ENCODE measurements at regions not wholly inside any gene's neighbourhood (a gene's known extent, or its start where the extent isn't known, plus 50 kb on each side); places are given as distances from the start of the nearest gene placed in this dataset.
"Not testable (repeated sequence)": the region's sequence is repeated elsewhere in the genome, so short reads cannot be mapped to it uniquely, and the experiment has no call there.

DNA sequence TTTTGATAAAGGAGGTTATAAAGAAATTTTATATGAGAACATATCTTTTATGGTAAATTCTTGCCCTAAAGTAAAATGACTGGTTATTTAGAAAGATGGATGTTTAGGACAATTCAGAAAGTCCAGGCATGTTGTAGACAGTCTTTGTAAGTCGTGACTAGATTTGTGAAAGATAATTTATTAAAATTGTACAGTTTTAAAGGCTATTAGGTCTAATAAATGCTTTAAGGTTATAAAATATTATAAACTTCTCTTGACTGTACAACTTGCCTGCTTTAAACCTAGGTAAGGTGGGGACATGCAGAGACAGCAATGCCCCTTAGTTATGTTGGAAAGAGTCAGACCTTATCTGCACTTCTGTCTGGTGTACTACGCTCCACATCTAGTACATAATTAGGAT, 933.5 kb downstream of the SI start:
- no peak for DNase-seq (ENCODE audit: low read depth)
- in situ Hi-C loops (cut with HindIII; ENCODE audit: low pct_unique_long_range_greater_than_20kb, low sequenced_read_pairs): no loop called here

DNA sequence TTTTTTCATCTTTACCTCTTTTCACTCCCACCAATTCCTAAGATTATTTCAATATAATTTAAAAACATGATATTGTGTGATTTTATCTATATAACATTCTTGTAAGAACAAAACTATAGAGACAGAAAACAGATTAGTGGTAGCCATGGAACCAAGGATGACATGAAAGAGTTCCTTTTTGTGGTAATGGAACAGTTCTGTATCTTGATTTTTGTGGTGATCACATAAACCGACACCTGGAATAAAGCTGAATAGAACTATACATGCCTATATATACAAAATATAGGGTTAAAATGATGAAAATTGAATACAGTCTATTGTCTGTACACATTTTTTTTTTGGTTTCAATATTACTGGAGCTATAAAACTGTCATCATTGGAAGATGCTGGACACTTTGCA, 945.4 kb downstream of the SI start:
- in situ Hi-C loops (cut with HindIII; ENCODE audit: low pct_unique_long_range_greater_than_20kb, low sequenced_read_pairs): no loop called here
- DNase-seq (ENCODE audit: low read depth): no peak

GRCh38 chr3:164113371-164114332, 964.6 kb downstream of the SI start:
- DNase-seq (ENCODE audit: low read depth): no peak
- in situ Hi-C loops (cut with HindIII; ENCODE audit: low pct_unique_long_range_greater_than_20kb, low sequenced_read_pairs): no loop called here

DNA sequence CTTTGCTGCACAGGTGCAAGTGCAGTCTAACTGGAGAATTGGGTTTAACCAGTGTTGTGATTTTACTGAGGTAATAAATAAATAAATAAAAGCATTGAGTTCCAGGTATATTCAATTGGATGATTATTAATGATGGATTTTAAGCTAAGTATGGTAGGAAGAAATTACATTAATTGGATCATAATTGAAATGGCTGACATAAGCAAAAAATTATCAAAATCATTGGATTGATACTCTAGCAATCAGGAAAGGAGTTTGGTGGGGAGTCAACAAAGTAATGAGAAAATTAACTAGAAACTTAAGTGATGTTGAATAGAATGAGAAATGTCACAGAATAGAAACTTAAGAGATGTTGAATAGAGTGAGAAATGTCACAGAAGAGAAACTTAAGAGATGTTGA, 981.9 kb downstream of the SI start:
- no peak for DNase-seq (ENCODE audit: low read depth)
- in situ Hi-C loops (cut with HindIII; ENCODE audit: low pct_unique_long_range_greater_than_20kb, low sequenced_read_pairs): no loop called here

DNA sequence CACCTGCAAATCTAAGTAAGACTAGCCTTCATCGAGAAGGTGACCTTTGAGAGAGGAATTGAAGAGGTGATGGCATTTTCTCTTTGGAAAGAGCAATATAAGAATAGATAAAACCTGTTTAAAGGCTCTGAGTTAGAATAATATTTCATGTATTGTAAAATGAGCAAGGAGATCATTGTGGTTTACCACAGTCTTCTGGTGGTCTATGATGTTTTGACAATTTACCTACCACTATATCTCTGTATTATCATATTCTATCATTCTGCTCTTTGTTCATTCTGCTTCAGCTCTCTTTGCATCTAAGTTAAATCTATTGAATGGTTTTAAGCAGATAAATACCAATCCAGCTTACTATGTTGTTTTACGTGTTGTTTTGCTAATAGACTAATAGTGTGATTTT, 982.3 kb downstream of the SI start:
- in situ Hi-C loops (cut with HindIII; ENCODE audit: low pct_unique_long_range_greater_than_20kb, low sequenced_read_pairs): no loop called here
- DNase-seq (ENCODE audit: low read depth): no peak

GRCh38 chr3:164095279-164095678, 983.0 kb downstream of the SI start:
- in situ Hi-C loops (cut with HindIII; ENCODE audit: low pct_unique_long_range_greater_than_20kb, low sequenced_read_pairs): no loop called here
- DNase-seq (ENCODE audit: low read depth): no peak

- in situ Hi-C loops (cut with HindIII; ENCODE audit: low pct_unique_long_range_greater_than_20kb, low sequenced_read_pairs): no loop called here
Observed at GRCh38 chr3:164094546-164094945, 983.8 kb downstream of the SI start.

DNA sequence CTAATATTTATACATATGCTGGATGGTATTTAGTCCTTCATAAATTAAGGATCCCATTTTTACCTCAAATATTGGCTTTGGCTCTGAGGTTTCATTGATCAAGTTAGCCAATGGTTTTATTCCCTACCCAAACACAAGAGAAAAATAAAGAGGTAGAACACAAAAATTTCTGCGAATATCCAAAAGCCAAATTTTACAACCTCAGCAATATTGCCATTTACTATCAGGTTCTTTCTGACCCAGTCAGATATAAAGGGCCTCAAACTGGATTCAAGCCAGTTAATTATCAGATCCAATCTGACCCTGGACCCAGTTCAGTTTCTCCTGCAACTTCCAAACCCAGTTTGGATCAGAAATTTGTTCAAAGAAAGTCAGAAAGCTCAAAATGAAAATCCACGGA, 998.1 kb downstream of the SI start:
- in situ Hi-C loops (cut with HindIII; ENCODE audit: low pct_unique_long_range_greater_than_20kb, low sequenced_read_pairs): no loop called here

More at GRCh38 chr3:164094546-164094945, 983.8 kb downstream of the SI start:
- DNase-seq (ENCODE audit: low read depth): no peak

GRCh38 chr3:164064298-164064697, 1014.0 kb downstream of the SI start:
- no peak for DNase-seq (ENCODE audit: low read depth)
- in situ Hi-C loops (cut with HindIII; ENCODE audit: low pct_unique_long_range_greater_than_20kb, low sequenced_read_pairs): no loop called here

More for the DNA sequence above, 998.1 kb downstream of the SI start:
- no peak for DNase-seq (ENCODE audit: low read depth)

DNA sequence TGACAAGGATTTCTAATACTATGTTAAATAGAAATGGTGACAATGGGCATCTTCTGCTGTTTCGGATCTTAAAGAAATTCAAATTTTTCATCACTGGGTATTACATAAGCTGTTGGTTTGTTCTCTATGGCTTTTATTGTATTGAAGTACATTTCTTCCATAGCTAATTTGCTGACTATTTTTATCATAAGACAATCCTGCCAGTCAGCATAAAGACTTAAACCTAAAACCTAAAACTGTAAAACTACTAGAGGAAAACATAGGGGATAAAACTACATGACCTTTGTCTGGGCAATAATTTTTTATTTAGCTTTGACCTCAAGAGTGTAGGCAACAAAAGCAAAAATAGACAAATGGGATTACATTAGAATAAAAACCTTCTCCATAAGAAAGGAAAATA, 1017.4 kb downstream of the SI start:
- DNase-seq (ENCODE audit: low read depth): no peak
- in situ Hi-C loops (cut with HindIII; ENCODE audit: low pct_unique_long_range_greater_than_20kb, low sequenced_read_pairs): no loop called here

DNA sequence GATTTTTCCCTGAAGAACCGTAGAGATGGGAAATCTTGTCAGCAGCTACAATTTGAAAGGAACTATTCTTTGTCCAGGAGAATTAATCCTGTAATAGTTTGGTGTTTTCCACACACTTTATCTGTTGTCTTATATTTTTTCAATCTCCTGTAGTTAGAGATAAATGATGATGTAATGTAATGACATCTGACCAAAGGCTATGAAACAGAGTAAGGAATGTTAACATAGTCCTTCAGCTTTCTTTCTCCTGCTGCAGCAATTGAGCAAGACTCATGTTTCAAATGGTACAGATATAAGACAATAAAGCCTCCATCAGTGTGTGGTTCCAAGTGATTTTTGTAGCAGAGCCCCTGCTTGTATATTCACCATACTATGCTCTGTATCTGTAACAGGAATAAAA, 1028.4 kb downstream of the SI start:
- in situ Hi-C loops (cut with HindIII; ENCODE audit: low pct_unique_long_range_greater_than_20kb, low sequenced_read_pairs): no loop called here
- no peak for DNase-seq (ENCODE audit: low read depth)

GRCh38 chr3:164048451-164048850, 1029.8 kb downstream of the SI start:
- no peak for DNase-seq (ENCODE audit: low read depth)
- in situ Hi-C loops (cut with HindIII; ENCODE audit: low pct_unique_long_range_greater_than_20kb, low sequenced_read_pairs): no loop called here

DNA sequence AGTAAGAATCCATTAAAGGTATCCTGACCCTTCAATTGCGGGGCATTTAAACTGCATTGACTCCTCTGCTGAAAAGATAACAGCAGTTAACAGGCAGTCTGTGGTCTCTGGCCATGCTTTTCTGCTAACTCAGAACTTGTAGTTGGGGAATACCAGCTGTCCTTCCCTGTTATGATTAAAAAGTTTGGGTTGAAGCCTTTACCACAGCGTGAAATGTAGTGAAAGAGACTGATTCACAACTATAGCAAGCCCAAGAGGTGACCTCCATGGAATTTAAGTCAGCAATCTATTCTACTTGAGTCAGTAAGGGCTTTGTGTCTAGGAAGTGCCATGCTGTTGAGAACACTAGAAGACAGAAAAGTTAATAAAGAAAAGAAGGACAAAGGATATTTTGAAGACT, 1037.3 kb downstream of the SI start:
- no peak for DNase-seq (ENCODE audit: low read depth)
- in situ Hi-C loops (cut with HindIII; ENCODE audit: low pct_unique_long_range_greater_than_20kb, low sequenced_read_pairs): no loop called here

- in situ Hi-C loops (cut with HindIII; ENCODE audit: low pct_unique_long_range_greater_than_20kb, low sequenced_read_pairs): no loop called here
Observed at GRCh38 chr3:164030194-164030593, 1048.1 kb downstream of the SI start.

DNA sequence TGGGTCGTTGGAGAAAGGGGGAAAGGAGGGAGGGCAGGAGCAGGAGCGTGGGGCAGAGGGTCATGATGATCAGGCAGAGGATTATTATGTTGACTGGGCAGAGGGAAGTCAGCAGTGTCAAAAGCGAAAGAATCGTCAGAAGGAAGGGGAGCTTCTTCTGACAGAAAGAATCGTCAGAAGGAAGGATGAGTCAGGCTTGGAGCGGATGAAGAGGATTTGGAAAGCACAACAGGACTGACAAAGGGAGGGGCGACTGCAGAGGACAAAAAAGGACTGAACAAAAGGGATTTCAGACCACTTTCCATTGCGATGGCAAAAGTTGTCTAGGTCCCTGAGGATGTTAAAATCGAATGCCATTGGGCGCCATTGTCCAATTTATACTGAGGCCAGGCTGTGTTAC, 1053.5 kb downstream of the SI start:
- in situ Hi-C loops (cut with HindIII; ENCODE audit: low pct_unique_long_range_greater_than_20kb, low sequenced_read_pairs): no loop called here
- DNase-seq (ENCODE audit: low read depth): no peak

More at GRCh38 chr3:164030194-164030593, 1048.1 kb downstream of the SI start:
- DNase-seq (ENCODE audit: low read depth): no peak

GRCh38 chr3:164023480-164023879, 1054.8 kb downstream of the SI start:
- in situ Hi-C loops (cut with HindIII; ENCODE audit: low pct_unique_long_range_greater_than_20kb, low sequenced_read_pairs): no loop called here
- no peak for DNase-seq (ENCODE audit: low read depth)

DNA sequence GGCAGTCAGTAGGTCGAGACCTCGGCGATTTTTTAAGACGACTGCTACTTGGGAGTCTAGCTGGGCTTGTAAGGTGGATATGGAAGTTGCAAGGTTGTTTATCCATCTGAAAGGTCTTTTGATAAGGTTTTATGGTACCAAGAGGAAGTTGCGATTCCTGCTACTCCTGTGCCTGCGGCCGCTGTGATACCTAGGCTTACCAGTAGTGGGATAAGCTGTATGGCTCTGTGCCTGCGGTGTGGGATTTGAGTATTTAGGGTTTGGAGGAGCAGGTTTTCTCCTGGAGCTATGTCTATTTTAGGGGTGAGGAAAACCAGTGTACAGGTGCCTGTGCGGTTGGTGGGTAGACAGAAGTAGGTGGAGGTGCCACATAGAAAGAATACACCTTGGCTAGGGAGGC, 1059.8 kb downstream of the SI start:
- no peak for DNase-seq (ENCODE audit: low read depth)
- in situ Hi-C loops (cut with HindIII; ENCODE audit: low pct_unique_long_range_greater_than_20kb, low sequenced_read_pairs): no loop called here

DNA sequence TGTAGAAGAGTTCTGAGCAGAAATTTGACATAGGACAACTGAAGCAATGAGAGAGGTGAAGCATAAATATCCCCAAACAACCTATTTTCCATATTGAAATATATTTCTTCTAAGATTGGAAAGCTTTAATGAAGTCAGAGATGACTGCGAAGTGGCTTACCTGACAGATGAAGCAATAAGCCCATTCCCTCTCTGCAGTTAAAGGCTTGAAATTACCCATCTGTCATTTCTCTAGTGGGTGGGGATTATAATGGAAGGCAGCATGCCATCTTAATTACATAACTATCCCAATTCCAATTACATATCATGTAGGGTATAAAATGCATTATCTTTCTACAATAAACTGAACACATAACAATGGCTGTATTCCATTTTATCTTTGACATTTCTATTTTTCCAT, 1070.5 kb downstream of the SI start:
- in situ Hi-C loops (cut with HindIII; ENCODE audit: low pct_unique_long_range_greater_than_20kb, low sequenced_read_pairs): no loop called here
- DNase-seq (ENCODE audit: low read depth): no peak

DNA sequence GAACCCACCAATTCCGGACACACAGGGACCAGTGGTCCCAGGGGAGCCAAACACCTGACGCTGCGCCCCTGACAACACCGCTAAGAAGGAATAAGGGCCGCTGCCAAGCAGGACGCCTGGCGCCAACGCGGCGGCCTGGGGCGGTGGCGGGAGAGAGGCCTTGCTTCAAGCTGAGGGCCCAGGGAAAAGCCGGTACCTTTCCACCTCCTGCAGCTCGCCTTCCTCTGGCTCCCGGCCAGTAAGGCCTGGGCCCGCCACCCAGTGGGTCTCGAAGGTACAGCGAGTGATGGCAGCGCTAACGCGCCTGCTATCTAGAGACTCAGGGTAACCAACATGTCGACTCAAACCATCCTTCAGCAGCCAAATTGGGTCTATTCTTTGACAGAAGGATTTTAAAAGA, 1074.1 kb downstream of the SI start:
- no peak for DNase-seq (ENCODE audit: low read depth)
- in situ Hi-C loops (cut with HindIII; ENCODE audit: low pct_unique_long_range_greater_than_20kb, low sequenced_read_pairs): no loop called here

GRCh38 chr3:164003016-164003415, 1075.3 kb downstream of the SI start:
- DNase-seq (ENCODE audit: low read depth); in situ Hi-C loops (cut with HindIII; ENCODE audit: low pct_unique_long_range_greater_than_20kb, low sequenced_read_pairs): not testable (repeated sequence)

All from Caki2 (cell line).